Osteocyte (in vitro differentiated cells): ENCODE measurements at regions not wholly inside any gene's neighbourhood (a gene's known extent, or its start where the extent isn't known, plus 50 kb on each side); places are given as distances from the start of the nearest gene placed in this dataset.

Source experiments
- DNase-seq: peaks from one replicate; pipeline ENCODE4 v3.0.0; 2021; ENCODE audit warnings: mixed read lengths; ENCODE audit not compliant: unreplicated experiment; ENCODE audit errors: extremely low spot score
- H3K27ac Mint-ChIP-seq: one replicate; pipeline ENCODE4 v1.8.0; 2021; ENCODE audit warnings: mild to moderate bottlenecking, mixed read lengths; ENCODE audit not compliant: unreplicated experiment
- H3K27me3 Mint-ChIP-seq: one replicate; pipeline ENCODE4 v1.8.0; 2021; ENCODE audit warnings: mixed read lengths; ENCODE audit not compliant: unreplicated experiment
- H3K36me3 Mint-ChIP-seq: one replicate; pipeline ENCODE4 v1.8.0; 2021; ENCODE audit warnings: mixed read lengths; ENCODE audit not compliant: unreplicated experiment
- H3K4me1 Mint-ChIP-seq: one replicate; pipeline ENCODE4 v1.8.0; 2021; ENCODE audit warnings: mixed read lengths; ENCODE audit not compliant: unreplicated experiment
- H3K4me3 Mint-ChIP-seq: one replicate; pipeline ENCODE4 v1.8.0; 2021; ENCODE audit warnings: mild to moderate bottlenecking, moderate library complexity, mixed read lengths; ENCODE audit not compliant: unreplicated experiment
- H3K9me3 Mint-ChIP-seq: one replicate; pipeline ENCODE4 v1.8.0; 2021; ENCODE audit warnings: mixed read lengths; ENCODE audit not compliant: unreplicated experiment
- CTCF ChIP-seq: fragments of 200-600 bp; sonication (generic); IDR thresholded peaks from 2 replicates; pipeline ENCODE4 v1.5.0; 2021; ENCODE audit warnings: antibody characterized with exemption, mild to moderate bottlenecking, moderate library complexity

DNA sequence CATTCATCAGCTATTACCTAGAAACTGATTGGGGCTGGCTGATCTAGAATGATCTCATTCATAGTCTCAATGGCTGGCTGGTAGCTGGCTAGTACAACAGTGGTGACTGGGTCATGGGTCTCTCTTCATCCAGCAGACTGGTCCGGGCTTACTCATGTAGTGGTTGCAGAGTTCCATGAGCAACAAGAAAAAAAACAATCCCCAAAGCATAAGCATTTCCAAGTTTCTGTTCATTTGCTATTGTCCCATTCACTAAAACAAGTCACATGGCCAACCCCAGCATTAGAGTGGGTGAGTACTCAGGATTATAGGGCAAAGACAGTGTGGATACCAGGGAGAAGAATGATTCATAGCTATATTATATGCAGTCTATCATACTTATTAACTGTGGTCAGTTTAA is 85.2 kb upstream of the SEMA3C start:
- peaks cover 5% of the 10 kb centered on the region for H3K4me1 Mint-ChIP-seq
- H3K27ac Mint-ChIP-seq = no peak overlapping the region
- peaks cover 3% of the 10 kb centered on the region for H3K9me3 Mint-ChIP-seq
- H3K36me3 Mint-ChIP-seq = no peaks in the 10 kb centered on the region
- TF ChIP-seq CTCF = no peak
- DNase-seq = no peak
- H3K4me3 Mint-ChIP-seq = no peak overlapping the region
- no peaks in the 10 kb centered on the region for H3K27me3 Mint-ChIP-seq

- no peak for TF ChIP-seq CTCF
- H3K36me3 Mint-ChIP-seq = no peaks in the 10 kb centered on the region
- H3K4me3 Mint-ChIP-seq = no peak overlapping the region
- no peak for DNase-seq
- H3K27me3 Mint-ChIP-seq = no peaks in the 10 kb centered on the region
- no peak overlapping the region for H3K27ac Mint-ChIP-seq
- peaks cover 5% of the 10 kb centered on the region for H3K4me1 Mint-ChIP-seq
- peaks cover 3% of the 10 kb centered on the region for H3K9me3 Mint-ChIP-seq
Observed at GRCh38 chr7:81003326-81003725, 84.5 kb upstream of the SEMA3C start.

DNA sequence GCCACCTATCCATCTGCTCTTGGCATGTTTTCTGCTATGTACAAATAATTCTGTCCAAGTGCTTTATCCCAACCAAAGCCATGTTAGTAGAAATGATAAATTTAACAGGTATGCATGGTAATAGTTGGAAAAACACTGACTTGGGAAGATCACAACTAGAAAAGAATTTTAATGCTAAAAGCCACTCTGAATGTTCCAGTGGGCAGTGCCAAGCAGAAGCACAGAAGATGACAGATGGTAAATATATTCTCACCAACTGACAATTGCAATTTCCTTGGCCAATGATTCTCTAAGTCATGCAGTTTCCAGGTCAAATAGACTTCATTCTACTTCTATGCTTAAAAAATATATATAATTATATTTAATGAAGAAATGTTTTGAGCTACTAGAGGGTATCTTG is 83.6 kb upstream of the SEMA3C start:
- Mint-ChIP-seq H3K27ac (no peak overlapping the region), H3K4me3 (no peak overlapping the region), H3K9me3 (peaks cover 3% of the 10 kb centered on the region), H3K27me3 (no peaks in the 10 kb centered on the region), H3K4me1 (peaks cover 5% of the 10 kb centered on the region), H3K36me3 (no peaks in the 10 kb centered on the region)
- DNase-seq = no peak
- no peak for TF ChIP-seq CTCF

- Mint-ChIP-seq H3K9me3 (no peaks in the 10 kb centered on the region), H3K27me3 (no peaks in the 10 kb centered on the region), H3K4me3 (no peak overlapping the region), H3K27ac (no peak overlapping the region), H3K4me1 (peaks cover 2% of the 10 kb centered on the region), H3K36me3 (no peaks in the 10 kb centered on the region)
- no peak for TF ChIP-seq CTCF
- DNase-seq = no peak
Observed at GRCh38 chr7:80999771-81000170, 80.9 kb upstream of the SEMA3C start.

DNA sequence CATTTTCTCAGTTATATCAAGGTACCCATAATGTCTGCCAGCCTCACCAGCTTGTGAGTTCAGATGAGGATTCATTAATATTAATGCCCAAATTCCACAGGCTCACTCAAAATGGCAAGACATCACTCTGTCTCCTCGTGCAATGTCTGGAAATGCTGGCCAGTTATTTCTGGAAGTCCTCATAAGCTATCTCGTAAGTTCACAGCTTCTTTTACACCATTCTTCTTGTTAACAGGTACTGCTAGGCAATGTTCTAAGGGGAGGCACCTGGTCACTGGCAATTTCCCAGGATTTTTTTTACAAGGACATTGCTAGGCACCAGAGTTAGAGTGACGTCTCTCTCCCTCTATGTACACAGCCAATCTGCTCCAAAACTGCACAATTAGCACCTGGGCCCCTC is 80.2 kb upstream of the SEMA3C start:
- DNase-seq = no peak
- Mint-ChIP-seq H3K9me3 (no peaks in the 10 kb centered on the region), H3K4me3 (no peak overlapping the region), H3K27me3 (no peaks in the 10 kb centered on the region), H3K4me1 (peaks cover 2% of the 10 kb centered on the region), H3K27ac (no peak overlapping the region), H3K36me3 (no peaks in the 10 kb centered on the region)
- no peak for TF ChIP-seq CTCF
